ENCODE measurements at regions not wholly inside any gene's neighbourhood (a gene's known extent, or its start where the extent isn't known, plus 50 kb on each side); places are given as distances from the start of the nearest gene placed in this dataset.

GRCh38 chr4:52265781-52266525 lies 214.8 kb downstream of the SPATA18 start:
- DNase-seq (ENCODE audit: low read depth), result no peak
- Histone ChIP-seq H3K4me3 (ENCODE audit: low read depth, low read length) (no peak overlapping the region), H3K36me3 (ENCODE audit: control insufficient read depth, insufficient read depth, low read length) (no peaks in the 10 kb centered on the region), H3K27me3 (ENCODE audit: control insufficient read depth, insufficient read depth, low read length) (no peaks in the 10 kb centered on the region)
- no peak for TF ChIP-seq CTCF (IDR thresholded peaks at IDR 0.05; ENCODE audit: insufficient read depth, low read length, poor library complexity, severe bottlenecking)

- no peak overlapping the region for H3K4me3 ChIP-seq (ENCODE audit: low read depth, low read length)
- no peaks in the 10 kb centered on the region for H3K27me3 ChIP-seq (ENCODE audit: control insufficient read depth, insufficient read depth, low read length)
- TF ChIP-seq CTCF (IDR thresholded peaks at IDR 0.05; ENCODE audit: insufficient read depth, low read length, poor library complexity, severe bottlenecking), result no peak
- DNase-seq (ENCODE audit: low read depth), result no peak
- H3K36me3 ChIP-seq (ENCODE audit: control insufficient read depth, insufficient read depth, low read length), result no peaks in the 10 kb centered on the region
These were observed 215.5 kb downstream of the SPATA18 start for GRCh38 chr4:52266537-52267137.

- no peaks in the 10 kb centered on the region for H3K27me3 ChIP-seq (ENCODE audit: control insufficient read depth, insufficient read depth, low read length)
- H3K36me3 ChIP-seq (ENCODE audit: control insufficient read depth, insufficient read depth, low read length), result no peaks in the 10 kb centered on the region
- no peak for DNase-seq (ENCODE audit: low read depth)
- TF ChIP-seq CTCF (IDR thresholded peaks at IDR 0.05; ENCODE audit: insufficient read depth, low read length, poor library complexity, severe bottlenecking), result no peak
- no peak overlapping the region for H3K4me3 ChIP-seq (ENCODE audit: low read depth, low read length)
These were observed 218.7 kb downstream of the SPATA18 start for GRCh38 chr4:52269761-52270160.

GRCh38 chr4:52273885-52274284 lies 222.8 kb downstream of the SPATA18 start:
- TF ChIP-seq CTCF (IDR thresholded peaks at IDR 0.05; ENCODE audit: insufficient read depth, low read length, poor library complexity, severe bottlenecking), result no peak
- Histone ChIP-seq H3K27me3 (ENCODE audit: control insufficient read depth, insufficient read depth, low read length) (no peaks in the 10 kb centered on the region), H3K36me3 (ENCODE audit: control insufficient read depth, insufficient read depth, low read length) (no peaks in the 10 kb centered on the region), H3K4me3 (ENCODE audit: low read depth, low read length) (no peak overlapping the region)
- no peak for DNase-seq (ENCODE audit: low read depth)

GRCh38 chr4:52288212-52288855 lies 237.2 kb downstream of the SPATA18 start:
- no peak overlapping the region for H3K4me3 ChIP-seq (ENCODE audit: low read depth, low read length)
- no peak for TF ChIP-seq CTCF (IDR thresholded peaks at IDR 0.05; ENCODE audit: insufficient read depth, low read length, poor library complexity, severe bottlenecking)

More at GRCh38 chr4:52288212-52288855, 237.2 kb downstream of the SPATA18 start:
- DNase-seq (ENCODE audit: low read depth), result no peak
- Histone ChIP-seq H3K27me3 (ENCODE audit: control insufficient read depth, insufficient read depth, low read length) (no peaks in the 10 kb centered on the region), H3K36me3 (ENCODE audit: control insufficient read depth, insufficient read depth, low read length) (no peaks in the 10 kb centered on the region)
